ENCODE measurements at regions not wholly inside any gene's neighbourhood (a gene's known extent, or its start where the extent isn't known, plus 50 kb on each side); places are given as distances from the start of the nearest gene placed in this dataset.

- Histone ChIP-seq H4K20me1 (ENCODE audit: insufficient read depth, low read depth, low read length) (no peaks in the 10 kb centered on the region), H3K79me2 (ENCODE audit: low read length) (no peaks in the 10 kb centered on the region), H3K4me2 (ENCODE audit: low read depth, low read length, poor library complexity, severe bottlenecking) (no peak overlapping the region), H3K27me3 (ENCODE audit: low read length) (no peaks in the 10 kb centered on the region), H3K27ac (ENCODE audit: low read length) (no peak overlapping the region), H3K9me2 (replicated peaks; ENCODE audit: insufficient read depth, low read length) (no peaks in the 10 kb centered on the region), H3K9ac (ENCODE audit: low read length) (no peak overlapping the region), H3K4me3 (ENCODE audit: low read length) (no peak overlapping the region), H3K36me3 (ENCODE audit: insufficient read depth, low read length) (no peaks in the 10 kb centered on the region), H2AFZ (ENCODE audit: low read length) (0 out of 2 replicates have a peak overlapping the region, but pooled peaks have one; percentile 17), H3K4me1 (ENCODE audit: low read length) (no peaks in the 10 kb centered on the region), H3K9me3 (ENCODE audit: low read length) (no peaks in the 10 kb centered on the region)
- no peak for DNase-seq
Observed at GRCh38 chr3:159058859-159059258, 257.0 kb downstream of the MFSD1 start.

GRCh38 chr3:159059395-159059794 lies 257.5 kb downstream of the MFSD1 start:
- H3K9ac ChIP-seq (ENCODE audit: low read length): no peak overlapping the region
- DNase-seq: peak; percentile 45
- no peaks in the 10 kb centered on the region for H3K4me1 ChIP-seq (ENCODE audit: low read length)
- no peaks in the 10 kb centered on the region for H3K27me3 ChIP-seq (ENCODE audit: low read length)
- H3K36me3 ChIP-seq (ENCODE audit: insufficient read depth, low read length): no peaks in the 10 kb centered on the region
- no peaks in the 10 kb centered on the region for H3K9me2 ChIP-seq (replicated peaks; ENCODE audit: insufficient read depth, low read length)
- H4K20me1 ChIP-seq (ENCODE audit: insufficient read depth, low read depth, low read length): no peaks in the 10 kb centered on the region
- no peak overlapping the region for H3K4me2 ChIP-seq (ENCODE audit: low read depth, low read length, poor library complexity, severe bottlenecking)
- no peak overlapping the region for H3K27ac ChIP-seq (ENCODE audit: low read length)
- no peaks in the 10 kb centered on the region for H3K9me3 ChIP-seq (ENCODE audit: low read length)
- no peaks in the 10 kb centered on the region for H3K79me2 ChIP-seq (ENCODE audit: low read length)
- 0 out of 2 replicates have a peak overlapping the region, but pooled peaks have one; percentile 17 for H2AFZ ChIP-seq (ENCODE audit: low read length)
- no peak overlapping the region for H3K4me3 ChIP-seq (ENCODE audit: low read length)

- no peak overlapping the region for H3K9ac ChIP-seq (ENCODE audit: low read length)
- no peak overlapping the region for H2AFZ ChIP-seq (ENCODE audit: low read length)
- H4K20me1 ChIP-seq (ENCODE audit: insufficient read depth, low read depth, low read length): no peaks in the 10 kb centered on the region
- DNase-seq: no peak
- H3K4me2 ChIP-seq (ENCODE audit: low read depth, low read length, poor library complexity, severe bottlenecking): no peak overlapping the region
- no peaks in the 10 kb centered on the region for H3K36me3 ChIP-seq (ENCODE audit: insufficient read depth, low read length)
- H3K4me1 ChIP-seq (ENCODE audit: low read length): no peaks in the 10 kb centered on the region
- no peak overlapping the region for H3K4me3 ChIP-seq (ENCODE audit: low read length)
- H3K27me3 ChIP-seq (ENCODE audit: low read length): no peaks in the 10 kb centered on the region
- no peak overlapping the region for H3K27ac ChIP-seq (ENCODE audit: low read length)
- H3K79me2 ChIP-seq (ENCODE audit: low read length): no peaks in the 10 kb centered on the region
- no peaks in the 10 kb centered on the region for H3K9me3 ChIP-seq (ENCODE audit: low read length)
- no peaks in the 10 kb centered on the region for H3K9me2 ChIP-seq (replicated peaks; ENCODE audit: insufficient read depth, low read length)
Observed at GRCh38 chr3:159062734-159063410, 261.0 kb downstream of the MFSD1 start.

- no peak within 1 kb of the TSS for H3K4me2 ChIP-seq (ENCODE audit: low read depth, low read length, poor library complexity, severe bottlenecking)
- H4K20me1 ChIP-seq (ENCODE audit: insufficient read depth, low read depth, low read length): no peaks in the 10 kb centered on the region
- H3K27ac ChIP-seq (ENCODE audit: low read length): no peak within 1 kb of the TSS
- H2AFZ ChIP-seq (ENCODE audit: low read length): no peak within 1 kb of the TSS
- no peak within 1 kb of the TSS for H3K9ac ChIP-seq (ENCODE audit: low read length)
- no peaks in the 10 kb centered on the region for H3K9me3 ChIP-seq (ENCODE audit: low read length)
- no peaks in the 10 kb centered on the region for H3K9me2 ChIP-seq (replicated peaks; ENCODE audit: insufficient read depth, low read length)
- peak; percentile 33 for DNase-seq
- no peaks in the 10 kb centered on the region for H3K36me3 ChIP-seq (ENCODE audit: insufficient read depth, low read length)
- H3K4me1 ChIP-seq (ENCODE audit: low read length): no peaks in the 10 kb centered on the region
- no peaks in the 10 kb centered on the region for H3K27me3 ChIP-seq (ENCODE audit: low read length)
- H3K4me3 ChIP-seq (ENCODE audit: low read length): no peak within 1 kb of the TSS
- no peaks in the 10 kb centered on the region for H3K79me2 ChIP-seq (ENCODE audit: low read length)
Observed at GRCh38 chr3:159069091-159069490, 267.2 kb downstream of the MFSD1 start, which contains the start of gene IQCJ. Gene IQCJ (plus strand): TSS chr3:159069319.

GRCh38 chr3:159069866-159070425 lies 268.1 kb downstream of the MFSD1 start:
- DNase-seq: no peak
- H3K27me3 ChIP-seq (ENCODE audit: low read length): no peaks in the 10 kb centered on the region
- H3K9ac ChIP-seq (ENCODE audit: low read length): no peak overlapping the region
- no peaks in the 10 kb centered on the region for H3K36me3 ChIP-seq (ENCODE audit: insufficient read depth, low read length)
- no peak overlapping the region for H3K4me3 ChIP-seq (ENCODE audit: low read length)
- H4K20me1 ChIP-seq (ENCODE audit: insufficient read depth, low read depth, low read length): no peaks in the 10 kb centered on the region
- H3K4me2 ChIP-seq (ENCODE audit: low read depth, low read length, poor library complexity, severe bottlenecking): no peak overlapping the region
- no peaks in the 10 kb centered on the region for H3K79me2 ChIP-seq (ENCODE audit: low read length)
- H3K9me2 ChIP-seq (replicated peaks; ENCODE audit: insufficient read depth, low read length): no peaks in the 10 kb centered on the region
- H3K27ac ChIP-seq (ENCODE audit: low read length): no peak overlapping the region
- no peak overlapping the region for H2AFZ ChIP-seq (ENCODE audit: low read length)
- no peaks in the 10 kb centered on the region for H3K4me1 ChIP-seq (ENCODE audit: low read length)
- no peaks in the 10 kb centered on the region for H3K9me3 ChIP-seq (ENCODE audit: low read length)

GRCh38 chr3:159074756-159075701 lies 273.2 kb downstream of the MFSD1 start:
- Histone ChIP-seq H3K9me2 (replicated peaks; ENCODE audit: insufficient read depth, low read length) (no peaks in the 10 kb centered on the region), H4K20me1 (ENCODE audit: insufficient read depth, low read depth, low read length) (no peaks in the 10 kb centered on the region), H3K4me2 (ENCODE audit: low read depth, low read length, poor library complexity, severe bottlenecking) (no peak overlapping the region), H3K79me2 (ENCODE audit: low read length) (no peaks in the 10 kb centered on the region), H3K4me1 (ENCODE audit: low read length) (no peaks in the 10 kb centered on the region), H3K36me3 (ENCODE audit: insufficient read depth, low read length) (no peaks in the 10 kb centered on the region), H3K27ac (ENCODE audit: low read length) (no peak overlapping the region), H2AFZ (ENCODE audit: low read length) (no peak overlapping the region), H3K27me3 (ENCODE audit: low read length) (no peaks in the 10 kb centered on the region), H3K9me3 (ENCODE audit: low read length) (no peaks in the 10 kb centered on the region), H3K9ac (ENCODE audit: low read length) (no peak overlapping the region), H3K4me3 (ENCODE audit: low read length) (no peak overlapping the region)
- no peak for DNase-seq

GRCh38 chr3:159077860-159078259 lies 276.0 kb downstream of the MFSD1 start:
- H3K9me3 ChIP-seq (ENCODE audit: low read length): no peaks in the 10 kb centered on the region
- no peaks in the 10 kb centered on the region for H3K9me2 ChIP-seq (replicated peaks; ENCODE audit: insufficient read depth, low read length)
- no peaks in the 10 kb centered on the region for H3K4me1 ChIP-seq (ENCODE audit: low read length)
- no peak overlapping the region for H3K4me2 ChIP-seq (ENCODE audit: low read depth, low read length, poor library complexity, severe bottlenecking)
- H4K20me1 ChIP-seq (ENCODE audit: insufficient read depth, low read depth, low read length): no peaks in the 10 kb centered on the region
- no peak overlapping the region for H3K27ac ChIP-seq (ENCODE audit: low read length)
- no peak overlapping the region for H3K4me3 ChIP-seq (ENCODE audit: low read length)
- DNase-seq: no peak
- no peak overlapping the region for H3K9ac ChIP-seq (ENCODE audit: low read length)
- no peak overlapping the region for H2AFZ ChIP-seq (ENCODE audit: low read length)
- H3K36me3 ChIP-seq (ENCODE audit: insufficient read depth, low read length): no peaks in the 10 kb centered on the region
- no peaks in the 10 kb centered on the region for H3K79me2 ChIP-seq (ENCODE audit: low read length)
- H3K27me3 ChIP-seq (ENCODE audit: low read length): no peaks in the 10 kb centered on the region

- H3K9me3 ChIP-seq (ENCODE audit: low read length): no peaks in the 10 kb centered on the region
- no peak overlapping the region for H3K4me2 ChIP-seq (ENCODE audit: low read depth, low read length, poor library complexity, severe bottlenecking)
- H3K4me1 ChIP-seq (ENCODE audit: low read length): no peaks in the 10 kb centered on the region
- no peaks in the 10 kb centered on the region for H3K36me3 ChIP-seq (ENCODE audit: insufficient read depth, low read length)
- no peaks in the 10 kb centered on the region for H3K79me2 ChIP-seq (ENCODE audit: low read length)
- no peak overlapping the region for H2AFZ ChIP-seq (ENCODE audit: low read length)
- H3K27me3 ChIP-seq (ENCODE audit: low read length): no peaks in the 10 kb centered on the region
- no peak overlapping the region for H3K4me3 ChIP-seq (ENCODE audit: low read length)
- no peak overlapping the region for H3K27ac ChIP-seq (ENCODE audit: low read length)
- H3K9ac ChIP-seq (ENCODE audit: low read length): no peak overlapping the region
- DNase-seq: no peak
- H3K9me2 ChIP-seq (replicated peaks; ENCODE audit: insufficient read depth, low read length): no peaks in the 10 kb centered on the region
- no peaks in the 10 kb centered on the region for H4K20me1 ChIP-seq (ENCODE audit: insufficient read depth, low read depth, low read length)
Observed at GRCh38 chr3:159080256-159080655, 278.4 kb downstream of the MFSD1 start.
